Retinal pigment epithelial cell (primary cell): ENCODE measurements at regions not wholly inside any gene's neighbourhood (a gene's known extent, or its start where the extent isn't known, plus 50 kb on each side); places are given as distances from the start of the nearest gene placed in this dataset.

Experiments used
- DNase-seq: peaks from one replicate; pipeline ENCODE4 v3.0.0-alpha.2; 2010; ENCODE audit warnings: low read depth
- H3K4me3 ChIP-seq: 2 replicates; pipeline ENCODE4 v1.5.1; 2011; ENCODE audit warnings: mild to moderate bottlenecking, low read length, control low read depth, moderate library complexity
- TF ChIP-seq, protein P1 (sequence below): conservative IDR thresholded peaks from 2 replicates; pipeline ENCODE4 v1.5.1; 2011; ENCODE audit warnings: low read depth, low read length, control low read depth, inconsistent platforms

DNA sequence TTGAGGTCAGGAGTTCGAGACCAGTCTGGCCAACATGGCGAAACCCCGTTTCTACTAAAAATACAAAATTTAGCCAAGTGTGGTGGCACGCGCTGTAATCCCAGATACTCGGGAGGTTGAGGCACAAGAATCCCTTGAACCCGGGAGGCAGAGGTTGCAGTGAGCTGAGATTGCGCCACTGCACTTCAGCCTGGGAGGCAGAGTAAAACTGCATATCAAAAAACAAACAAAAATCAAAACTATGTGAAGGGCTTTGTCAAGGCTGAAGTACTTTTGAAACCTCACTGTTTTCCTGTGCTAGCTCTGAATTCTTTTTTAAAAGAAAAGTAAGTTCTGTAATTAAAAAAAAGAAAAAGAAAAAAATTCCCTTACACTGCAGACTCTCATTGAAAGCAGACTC lies 65.1 kb upstream of the KLF4 start:
- no peak for DNase-seq
- no peak overlapping the region for H3K4me3 ChIP-seq
- TF ChIP-seq, protein P1, sequence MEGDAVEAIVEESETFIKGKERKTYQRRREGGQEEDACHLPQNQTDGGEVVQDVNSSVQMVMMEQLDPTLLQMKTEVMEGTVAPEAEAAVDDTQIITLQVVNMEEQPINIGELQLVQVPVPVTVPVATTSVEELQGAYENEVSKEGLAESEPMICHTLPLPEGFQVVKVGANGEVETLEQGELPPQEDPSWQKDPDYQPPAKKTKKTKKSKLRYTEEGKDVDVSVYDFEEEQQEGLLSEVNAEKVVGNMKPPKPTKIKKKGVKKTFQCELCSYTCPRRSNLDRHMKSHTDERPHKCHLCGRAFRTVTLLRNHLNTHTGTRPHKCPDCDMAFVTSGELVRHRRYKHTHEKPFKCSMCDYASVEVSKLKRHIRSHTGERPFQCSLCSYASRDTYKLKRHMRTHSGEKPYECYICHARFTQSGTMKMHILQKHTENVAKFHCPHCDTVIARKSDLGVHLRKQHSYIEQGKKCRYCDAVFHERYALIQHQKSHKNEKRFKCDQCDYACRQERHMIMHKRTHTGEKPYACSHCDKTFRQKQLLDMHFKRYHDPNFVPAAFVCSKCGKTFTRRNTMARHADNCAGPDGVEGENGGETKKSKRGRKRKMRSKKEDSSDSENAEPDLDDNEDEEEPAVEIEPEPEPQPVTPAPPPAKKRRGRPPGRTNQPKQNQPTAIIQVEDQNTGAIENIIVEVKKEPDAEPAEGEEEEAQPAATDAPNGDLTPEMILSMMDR = no peak

DNA sequence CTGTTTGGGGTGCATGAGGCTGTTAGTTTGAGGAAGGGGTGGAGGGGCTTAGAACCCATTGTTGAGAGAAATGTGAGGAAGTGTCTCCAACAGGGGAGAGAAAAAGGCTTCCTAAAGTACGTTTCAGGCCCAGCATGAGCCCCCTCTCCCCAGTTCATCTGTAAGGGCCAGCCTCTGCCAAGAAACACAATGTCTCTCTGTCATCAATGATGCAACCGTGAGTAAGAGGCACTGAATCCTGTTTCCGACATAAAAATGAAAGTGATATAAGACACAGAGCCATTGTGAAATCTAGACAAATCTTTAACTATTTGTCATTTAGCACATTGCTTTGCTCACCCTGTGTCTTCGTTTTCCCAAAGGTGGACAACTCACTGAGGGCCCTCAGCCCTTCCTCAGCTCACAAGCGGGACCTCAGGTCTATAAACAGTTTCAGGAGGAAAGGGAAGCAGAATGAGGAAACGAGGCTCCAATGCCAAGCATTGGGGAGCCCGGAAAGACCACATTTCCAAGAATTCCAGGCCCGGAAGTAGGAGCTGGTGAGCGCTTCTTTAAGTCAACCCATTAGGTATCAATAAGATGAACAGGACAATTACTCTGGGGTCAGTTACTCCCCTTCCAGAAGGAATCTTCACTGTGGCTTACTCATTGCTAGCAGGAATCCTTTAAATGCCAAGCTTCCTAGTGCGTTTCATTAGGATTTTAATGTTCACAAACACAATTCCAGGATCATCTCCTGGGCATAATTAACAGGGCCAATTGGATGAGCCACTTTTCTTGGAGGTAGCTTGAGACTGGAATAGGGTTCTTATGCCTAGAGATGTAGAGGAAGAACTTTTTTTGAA lies 59.0 kb upstream of the KLF4 start:
- H3K4me3 ChIP-seq = no peak overlapping the region
- no peak for DNase-seq

DNA sequence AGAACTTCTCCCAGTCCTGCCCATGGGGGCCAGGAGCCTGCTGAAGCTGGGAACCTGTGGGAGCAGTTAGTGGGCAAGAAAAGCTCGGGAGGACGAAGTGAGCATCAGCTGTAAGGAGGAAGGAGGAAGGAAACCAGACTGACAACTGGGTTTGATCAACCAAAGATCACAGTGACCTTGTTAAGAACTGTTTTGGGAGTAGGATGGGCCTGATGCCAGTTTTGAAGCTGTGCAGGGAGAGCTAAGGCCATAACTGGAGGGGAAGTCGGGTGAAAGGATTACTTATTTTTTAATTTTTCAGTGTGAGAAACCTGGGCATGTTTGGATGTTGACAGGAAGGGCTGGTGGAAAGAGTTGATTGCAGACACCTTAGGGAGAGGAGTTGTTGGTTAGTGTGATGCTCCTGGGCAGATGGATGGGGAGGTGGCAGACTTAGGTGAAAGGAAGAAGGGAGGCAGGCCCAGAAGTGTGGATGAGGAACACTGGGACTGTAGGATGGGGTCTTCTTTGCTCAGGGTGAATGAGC lies 58.3 kb upstream of the KLF4 start:
- DNase-seq = no peak
- TF ChIP-seq, protein P1 = no peak

More for the DNA sequence above, 59.0 kb upstream of the KLF4 start:
- TF ChIP-seq, protein P1 = no peak

DNA sequence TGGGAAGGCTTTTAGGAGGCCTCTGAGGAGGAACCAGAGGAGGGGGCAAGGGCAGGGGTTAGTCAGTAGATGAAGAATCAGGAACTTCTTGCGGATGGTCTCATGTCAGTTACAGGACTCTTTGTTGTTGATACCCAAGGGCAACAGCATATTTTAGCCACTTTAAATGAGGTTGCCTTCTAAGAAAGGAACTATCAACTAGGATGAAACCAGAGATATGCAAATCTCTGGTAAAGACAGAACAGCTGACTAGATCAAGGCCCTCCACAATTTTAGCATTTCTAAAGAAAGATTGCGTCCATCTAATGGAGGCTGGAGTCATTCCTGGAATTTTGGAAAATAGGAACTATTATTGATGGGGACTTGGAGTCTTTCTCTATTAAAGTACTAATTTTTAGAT lies 57.7 kb upstream of the KLF4 start:
- DNase-seq = no peak
- TF ChIP-seq, protein P1 = no peak
- no peak overlapping the region for H3K4me3 ChIP-seq

More for the DNA sequence above, 58.3 kb upstream of the KLF4 start:
- no peak overlapping the region for H3K4me3 ChIP-seq

DNA sequence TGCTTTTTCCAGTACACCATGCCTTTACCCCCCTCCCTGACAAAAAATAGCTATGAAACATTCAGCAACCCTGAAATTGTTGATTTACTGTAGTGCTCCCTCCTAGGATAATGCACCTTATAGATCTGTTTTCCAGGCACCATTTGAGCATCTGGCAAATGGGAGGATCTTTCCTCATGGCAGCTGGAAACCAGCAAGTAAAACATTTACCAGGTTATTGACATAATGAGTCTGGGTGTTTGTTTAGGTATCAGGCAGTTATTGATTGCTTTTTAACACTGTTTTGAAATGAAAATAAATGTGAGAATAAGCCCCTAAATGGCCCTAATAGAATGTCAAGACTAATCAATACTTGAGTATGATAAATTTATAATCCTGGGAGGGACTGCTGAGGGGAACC lies 57.3 kb upstream of the KLF4 start:
- TF ChIP-seq, protein P1 = no peak
- no peak overlapping the region for H3K4me3 ChIP-seq
- DNase-seq = no peak

DNA sequence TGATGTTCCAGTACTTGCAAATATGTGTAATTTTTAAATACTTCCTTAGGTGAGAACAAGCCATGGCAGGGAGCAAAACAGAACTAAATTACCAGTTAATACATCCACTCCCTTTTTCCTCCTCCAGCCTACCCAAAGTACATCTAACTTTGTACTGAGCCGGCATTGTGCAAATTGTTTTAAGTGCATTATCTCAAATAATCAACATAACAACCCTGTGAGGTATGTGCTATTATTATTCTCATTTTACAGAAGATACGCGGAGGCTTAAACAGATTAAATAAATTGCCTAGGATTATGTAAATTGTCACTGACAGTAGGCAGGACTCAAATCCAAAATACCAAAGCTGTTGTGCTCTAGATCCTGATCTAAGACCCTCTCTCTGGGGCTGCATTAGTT lies 55.5 kb upstream of the KLF4 start:
- TF ChIP-seq, protein P1 = no peak
- no peak for DNase-seq
- H3K4me3 ChIP-seq = no peak overlapping the region

DNA sequence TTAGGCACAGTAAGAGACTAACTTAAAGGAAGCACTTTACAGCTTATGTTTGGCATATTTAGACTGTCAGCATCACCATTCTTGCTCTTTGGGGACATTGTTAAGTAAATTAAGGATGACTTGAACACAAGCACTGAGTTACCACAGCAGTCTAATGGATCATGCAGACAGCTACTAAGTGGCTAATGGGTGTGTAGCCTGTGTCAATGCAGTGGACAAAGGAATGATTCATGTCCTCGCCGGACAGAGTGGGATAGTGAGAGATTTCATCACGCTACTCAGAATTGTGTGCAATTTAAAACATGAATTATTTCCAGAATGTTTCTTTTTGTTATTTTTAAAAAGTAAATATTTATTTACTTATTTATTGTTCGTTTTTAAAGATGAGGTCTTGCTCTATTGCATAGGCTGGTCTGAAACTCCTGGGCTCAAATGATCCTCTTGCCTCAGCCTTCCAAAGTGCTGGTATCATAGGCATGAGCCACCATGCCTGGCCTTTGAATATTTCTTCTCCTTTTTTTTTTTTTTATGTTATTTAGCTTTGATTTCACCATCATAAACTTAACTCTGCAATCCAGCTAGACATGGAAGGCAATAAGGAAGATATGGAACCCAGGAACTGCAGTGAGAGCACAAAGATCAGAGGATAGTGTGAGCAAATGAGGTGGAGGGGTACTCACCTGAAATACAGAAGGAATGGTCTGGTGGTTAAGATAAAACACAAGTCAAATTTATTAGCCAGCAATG lies 53.0 kb upstream of the KLF4 start:
- DNase-seq = no peak
- TF ChIP-seq, protein P1 = no peak
- no peak overlapping the region for H3K4me3 ChIP-seq
